Smooth muscle cell (in vitro differentiated cells): ENCODE measurements at regions not wholly inside any gene's neighbourhood (a gene's known extent, or its start where the extent isn't known, plus 50 kb on each side); places are given as distances from the start of the nearest gene placed in this dataset.

Source experiments
- DNase-seq: peaks from one replicate; lab custom pipeline; 2025; ENCODE audit not compliant: unreplicated experiment; lab: John Stamatoyannopoulos, UW
- H2AFZ ChIP-seq: fragments of 200-600 bp; sonication (generic); 2 replicates; pipeline ENCODE4 v1.6.0; 2016; ENCODE audit warnings: antibody characterized with exemption, low read depth, mild to moderate bottlenecking
- H3F3A ChIP-seq: fragments of 200-600 bp; sonication (generic); 2 replicates; pipeline ENCODE4 v1.6.0; 2017; ENCODE audit warnings: antibody characterized with exemption, low read depth
- H3K27ac ChIP-seq: fragments of 200-600 bp; sonication (generic); 2 replicates; pipeline ENCODE4 v1.5.1; 2016; ENCODE audit warnings: low read depth, mild to moderate bottlenecking
- H3K27me3 ChIP-seq: fragments of 200-600 bp; sonication (generic); 2 replicates; pipeline ENCODE4 v1.6.1; 2016; ENCODE audit warnings: low read depth, mild to moderate bottlenecking
- H3K36me3 ChIP-seq: fragments of 200-600 bp; sonication (generic); 2 replicates; pipeline ENCODE4 v1.5.1; 2016; ENCODE audit warnings: low read depth
- H3K4me1 ChIP-seq: fragments of 200-600 bp; sonication (generic); 2 replicates; pipeline ENCODE4 v1.5.1; 2016; ENCODE audit warnings: low read depth
- H3K4me2 ChIP-seq: fragments of 200-600 bp; sonication (generic); 2 replicates; pipeline ENCODE4 v1.6.0; 2016; ENCODE audit warnings: mild to moderate bottlenecking
- H3K4me3 ChIP-seq: fragments of 200-600 bp; sonication (generic); 2 replicates; pipeline ENCODE4 v1.5.1; 2016; ENCODE audit warnings: mild to moderate bottlenecking
- H3K79me2 ChIP-seq: fragments of 200-600 bp; sonication (generic); 2 replicates; pipeline ENCODE4 v1.6.0; 2016; ENCODE audit warnings: low read depth, mild to moderate bottlenecking
- H3K9ac ChIP-seq: fragments of 200-600 bp; sonication (generic); 2 replicates; pipeline ENCODE4 v1.6.0; 2016; ENCODE audit warnings: low read depth
- H3K9me3 ChIP-seq: fragments of 200-600 bp; sonication (generic); replicated peaks from 2 replicates; pipeline ENCODE4 v1.5.1; 2016; ENCODE audit warnings: low read depth
- H4K20me1 ChIP-seq: fragments of 200-600 bp; sonication (generic); 2 replicates; pipeline ENCODE4 v1.6.0; 2016; ENCODE audit warnings: low read depth
- WGBS: methylation state at CpG from one replicate; pipeline ENCODE4 v1.1.7; 2016; ENCODE audit warnings: low lambda C conversion rate; 5-methylcytosine and 5-hydroxymethylcytosine counted together
- TF ChIP-seq, protein P1 (sequence below): fragments of 200-600 bp; sonication (generic); IDR thresholded peaks from 2 replicates; pipeline ENCODE4 v1.5.1; 2017; ENCODE audit warnings: borderline replicate concordance, mild to moderate bottlenecking, antibody characterized with exemption; ENCODE audit not compliant: insufficient read depth, poor library complexity, severe bottlenecking

DNA sequence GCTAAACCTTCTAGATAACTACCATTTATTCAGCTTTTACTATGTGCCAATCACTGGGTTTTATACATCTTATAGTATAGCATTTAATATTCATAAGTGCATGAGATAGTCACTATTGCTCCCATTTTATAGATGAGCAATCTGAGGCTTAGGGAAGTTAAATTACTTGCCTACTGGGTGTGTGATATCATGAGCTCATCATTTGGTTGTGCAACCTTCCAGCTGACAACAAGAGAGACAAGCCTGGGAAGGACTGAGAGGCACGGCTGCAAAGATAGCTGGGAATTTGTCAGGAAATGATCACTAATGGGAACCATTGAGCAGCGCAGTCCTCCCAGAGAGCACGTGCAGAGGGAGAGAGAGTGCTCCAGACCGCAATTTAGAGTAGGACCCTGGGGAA is 481.6 kb upstream of the KIF2A start:
- TF ChIP-seq, protein P1, sequence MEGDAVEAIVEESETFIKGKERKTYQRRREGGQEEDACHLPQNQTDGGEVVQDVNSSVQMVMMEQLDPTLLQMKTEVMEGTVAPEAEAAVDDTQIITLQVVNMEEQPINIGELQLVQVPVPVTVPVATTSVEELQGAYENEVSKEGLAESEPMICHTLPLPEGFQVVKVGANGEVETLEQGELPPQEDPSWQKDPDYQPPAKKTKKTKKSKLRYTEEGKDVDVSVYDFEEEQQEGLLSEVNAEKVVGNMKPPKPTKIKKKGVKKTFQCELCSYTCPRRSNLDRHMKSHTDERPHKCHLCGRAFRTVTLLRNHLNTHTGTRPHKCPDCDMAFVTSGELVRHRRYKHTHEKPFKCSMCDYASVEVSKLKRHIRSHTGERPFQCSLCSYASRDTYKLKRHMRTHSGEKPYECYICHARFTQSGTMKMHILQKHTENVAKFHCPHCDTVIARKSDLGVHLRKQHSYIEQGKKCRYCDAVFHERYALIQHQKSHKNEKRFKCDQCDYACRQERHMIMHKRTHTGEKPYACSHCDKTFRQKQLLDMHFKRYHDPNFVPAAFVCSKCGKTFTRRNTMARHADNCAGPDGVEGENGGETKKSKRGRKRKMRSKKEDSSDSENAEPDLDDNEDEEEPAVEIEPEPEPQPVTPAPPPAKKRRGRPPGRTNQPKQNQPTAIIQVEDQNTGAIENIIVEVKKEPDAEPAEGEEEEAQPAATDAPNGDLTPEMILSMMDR = no peak
- Histone ChIP-seq H3K79me2 (no peaks in the 10 kb centered on the region), H3K27ac (no peak overlapping the region), H3F3A (no peaks in the 10 kb centered on the region), H3K4me1 (no peaks in the 10 kb centered on the region), H2AFZ (no peak overlapping the region), H4K20me1 (no peaks in the 10 kb centered on the region), H3K4me2 (no peak overlapping the region), H3K9ac (no peak overlapping the region), H3K4me3 (no peak overlapping the region), H3K9me3 (no peaks in the 10 kb centered on the region), H3K27me3 (no peaks in the 10 kb centered on the region), H3K36me3 (no peaks in the 10 kb centered on the region)
- DNase-seq = no peak
- WGBS = 76% methylated on average over 4 of the region's 4 CpGs

DNA sequence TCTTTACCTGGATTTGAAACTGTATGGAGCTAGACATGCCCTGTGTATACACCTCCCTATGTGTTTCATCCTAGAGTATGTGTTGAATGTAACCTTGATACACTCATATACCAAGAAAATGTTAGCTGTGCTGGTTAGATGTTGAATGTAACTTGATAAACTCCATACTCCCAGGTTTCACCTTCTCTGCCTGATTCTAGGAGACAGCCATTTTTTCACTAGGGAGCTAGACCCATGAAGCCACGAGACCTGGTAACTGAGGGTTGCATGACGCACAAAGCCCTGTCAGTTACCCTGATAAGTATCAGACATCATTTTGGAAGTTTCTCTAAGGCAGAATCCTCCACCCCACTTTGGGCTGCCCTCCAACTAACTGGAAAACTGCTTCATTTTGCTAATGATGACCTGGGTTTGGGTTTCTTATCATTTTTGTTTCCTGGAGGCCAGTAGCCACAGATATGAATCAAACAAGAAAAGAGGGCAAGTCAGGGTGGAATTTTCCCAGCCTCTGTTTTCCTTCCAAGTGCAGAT is 478.5 kb upstream of the KIF2A start:
- TF ChIP-seq, protein P1 = no peak
- DNase-seq = no peak
- Histone ChIP-seq H3K4me3 (no peak overlapping the region), H3K27ac (no peak overlapping the region), H3K9ac (no peak overlapping the region), H3K4me2 (no peak overlapping the region), H3F3A (no peaks in the 10 kb centered on the region), H2AFZ (no peak overlapping the region), H3K36me3 (no peaks in the 10 kb centered on the region), H4K20me1 (no peaks in the 10 kb centered on the region), H3K79me2 (no peaks in the 10 kb centered on the region), H3K4me1 (no peaks in the 10 kb centered on the region), H3K27me3 (no peaks in the 10 kb centered on the region), H3K9me3 (no peaks in the 10 kb centered on the region)
- WGBS = 56% methylated on average over 2 of the region's 2 CpGs

DNA sequence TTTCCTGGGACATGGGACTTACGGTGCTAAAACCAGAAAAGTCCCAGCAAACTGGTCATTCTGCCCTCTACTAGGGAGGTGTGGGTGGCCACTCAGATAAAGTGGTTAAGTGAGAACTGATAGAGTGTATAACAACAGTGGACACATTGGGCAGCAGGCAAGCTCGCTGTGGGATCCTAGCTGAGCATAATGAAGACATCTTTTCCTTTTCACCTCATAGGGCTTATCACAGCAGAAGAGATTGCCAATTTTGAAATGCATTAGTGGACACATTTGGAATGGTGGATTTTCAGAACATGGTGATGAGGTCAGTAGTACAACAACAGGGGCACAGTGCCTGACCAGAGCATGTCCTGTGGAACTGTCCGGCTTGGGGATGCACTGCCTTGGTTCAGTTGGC is 477.1 kb upstream of the KIF2A start:
- Histone ChIP-seq H3K79me2 (no peaks in the 10 kb centered on the region), H2AFZ (no peak overlapping the region), H3K9ac (no peak overlapping the region), H4K20me1 (no peaks in the 10 kb centered on the region), H3K9me3 (no peaks in the 10 kb centered on the region), H3K27ac (no peak overlapping the region), H3K4me2 (no peak overlapping the region), H3F3A (no peaks in the 10 kb centered on the region), H3K4me3 (no peak overlapping the region), H3K27me3 (no peaks in the 10 kb centered on the region), H3K36me3 (no peaks in the 10 kb centered on the region), H3K4me1 (no peaks in the 10 kb centered on the region)
- TF ChIP-seq, protein P1 = no peak
- 90% methylated on average over 3 of the region's 3 CpGs for WGBS
- DNase-seq = no peak

DNA sequence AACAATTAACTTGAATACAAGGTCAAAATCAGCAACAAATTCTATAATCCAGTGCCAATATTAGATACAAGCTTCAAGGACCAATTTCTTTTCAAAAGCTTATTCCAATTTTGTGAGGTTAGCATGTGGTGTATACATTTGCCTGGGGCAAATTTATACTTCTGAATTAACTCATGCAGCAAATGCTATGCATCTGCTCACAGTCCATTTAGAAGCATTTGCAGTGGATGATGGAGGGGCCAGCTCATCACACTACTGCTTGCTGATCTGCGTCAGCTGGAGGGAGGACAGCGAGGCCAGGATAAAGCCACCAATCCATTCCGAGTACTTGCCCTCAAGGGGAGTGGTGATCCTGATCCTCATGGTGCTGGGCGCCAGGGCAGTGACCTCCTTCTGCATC is 474.3 kb upstream of the KIF2A start:
- Histone ChIP-seq H3K27me3 (no peaks in the 10 kb centered on the region), H3K9ac (no peak overlapping the region), H3K4me1 (no peaks in the 10 kb centered on the region), H3K27ac (no peak overlapping the region), H4K20me1 (no peaks in the 10 kb centered on the region), H2AFZ (no peak overlapping the region), H3K4me3 (no peak overlapping the region), H3K79me2 (no peaks in the 10 kb centered on the region), H3K36me3 (no peaks in the 10 kb centered on the region), H3K4me2 (no peak overlapping the region), H3K9me3 (no peaks in the 10 kb centered on the region), H3F3A (no peaks in the 10 kb centered on the region)
- no peak for DNase-seq
- WGBS = 87% methylated on average over 4 of the region's 4 CpGs
- TF ChIP-seq, protein P1 = no peak
